ENCODE measurements at regions not wholly inside any gene's neighbourhood (a gene's known extent, or its start where the extent isn't known, plus 50 kb on each side); places are given as distances from the start of the nearest gene placed in this dataset.

DNA sequence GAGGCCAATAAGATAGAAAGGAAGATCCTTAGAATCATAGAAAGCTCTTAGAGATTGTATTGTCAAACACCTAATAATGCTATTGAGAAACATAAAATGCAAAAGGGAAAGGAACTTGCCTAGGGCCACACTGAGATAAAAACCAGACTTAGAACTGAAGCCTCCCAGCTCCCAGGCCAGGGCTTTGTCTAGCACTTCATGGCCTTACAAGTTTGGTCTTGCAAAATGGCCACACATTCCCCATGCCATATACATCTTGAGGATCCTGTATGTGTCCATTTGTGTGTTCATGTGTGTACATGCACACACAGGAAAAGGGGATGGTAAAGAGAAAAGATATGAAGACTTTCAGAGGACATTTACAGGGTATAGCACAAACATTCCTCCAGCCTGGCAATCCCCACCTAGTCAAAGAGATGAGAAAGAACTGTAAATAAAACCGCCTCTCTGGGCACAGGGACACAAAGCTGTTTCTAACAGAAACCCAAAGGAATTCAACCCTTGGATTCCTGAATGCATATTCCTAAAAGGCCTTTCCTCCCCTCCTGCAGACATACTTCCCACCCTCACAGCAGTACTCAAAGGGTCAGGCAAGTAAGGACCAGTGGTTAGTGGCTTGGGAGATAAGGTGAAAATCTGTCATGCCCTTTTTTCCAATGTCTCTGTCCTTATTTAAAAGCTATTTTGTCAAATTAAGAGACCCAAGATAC is 99.7 kb upstream of the KLHL29 start:
- no peak for DNase-seq

DNA sequence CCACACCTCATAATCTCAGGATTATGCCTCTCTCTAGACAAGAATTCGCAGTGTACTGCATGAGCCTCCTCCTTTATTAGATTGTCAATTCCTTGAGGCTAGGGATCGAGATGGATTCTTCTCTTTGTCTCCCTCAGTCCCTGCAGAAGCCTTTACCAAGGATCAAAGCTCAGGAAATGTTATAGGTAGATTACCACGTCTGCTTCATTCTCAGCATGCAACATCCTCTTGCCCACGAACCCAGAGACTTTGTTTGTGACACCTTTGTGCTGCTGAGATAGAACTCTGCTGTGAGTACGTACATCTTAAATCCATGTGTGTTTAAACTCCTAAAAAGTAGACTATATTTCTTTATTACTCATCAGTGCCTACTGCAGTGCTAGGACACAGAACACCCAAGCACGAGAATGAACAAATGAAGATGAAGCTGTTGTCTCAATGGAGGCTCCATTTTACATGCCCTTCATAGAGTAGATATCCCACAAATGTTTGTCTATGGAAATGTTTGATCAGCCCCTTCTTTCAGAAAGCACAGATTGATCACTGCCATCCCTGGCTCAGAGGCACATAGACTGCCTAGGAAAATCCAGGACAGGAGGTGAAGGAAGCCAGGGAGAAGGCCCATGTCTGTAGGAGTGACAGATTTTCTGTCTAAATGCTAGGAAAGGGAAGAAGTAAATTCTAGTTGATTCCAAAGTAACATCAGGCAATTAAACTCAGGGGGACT is 98.8 kb upstream of the KLHL29 start:
- DNase-seq: no peak

DNA sequence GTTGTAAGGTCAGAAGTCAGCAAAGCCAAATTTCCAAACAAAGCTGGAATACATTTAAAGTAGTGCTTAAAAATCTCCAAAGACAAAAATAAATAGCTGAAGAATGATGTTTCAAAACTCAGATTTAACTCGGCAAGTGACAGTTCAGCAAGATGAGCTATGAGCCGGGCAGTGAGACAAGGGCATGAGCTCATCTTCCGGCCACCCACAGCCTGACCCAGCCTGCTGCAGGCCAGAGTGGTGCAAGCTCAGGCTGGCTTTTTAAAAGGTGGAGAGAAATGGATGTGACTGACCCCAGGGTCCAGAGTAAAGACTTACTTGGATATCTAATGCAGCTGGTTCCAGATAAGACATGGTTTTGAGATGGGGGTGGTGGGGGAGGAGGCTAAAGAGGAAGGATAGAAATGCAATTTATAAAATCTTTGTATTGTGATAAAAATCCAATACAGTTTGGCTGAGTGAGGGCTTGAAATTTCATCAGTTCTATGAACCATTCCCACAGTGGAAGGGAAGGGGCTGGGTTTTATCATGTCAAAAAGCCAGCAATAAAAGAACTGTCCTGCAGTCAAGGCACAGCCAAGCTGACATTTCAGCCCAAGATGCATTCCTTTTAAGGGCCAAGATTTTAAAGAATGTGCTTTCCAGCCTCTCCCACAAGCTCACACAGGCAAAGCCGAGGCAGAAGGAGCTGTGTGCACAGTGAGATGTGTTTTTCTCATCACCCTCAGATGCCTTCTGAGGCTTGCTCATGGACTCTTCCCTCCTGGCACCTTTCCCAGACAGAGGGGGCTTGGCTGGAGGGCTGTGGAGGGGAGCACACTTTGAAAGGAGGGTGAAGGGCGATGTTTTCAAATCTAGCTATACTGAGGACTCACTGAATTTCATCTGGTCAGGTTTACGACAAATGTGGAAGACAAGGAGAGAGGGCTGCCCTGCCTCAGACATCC is 97.9 kb upstream of the KLHL29 start:
- DNase-seq: peak; percentile 85

DNA sequence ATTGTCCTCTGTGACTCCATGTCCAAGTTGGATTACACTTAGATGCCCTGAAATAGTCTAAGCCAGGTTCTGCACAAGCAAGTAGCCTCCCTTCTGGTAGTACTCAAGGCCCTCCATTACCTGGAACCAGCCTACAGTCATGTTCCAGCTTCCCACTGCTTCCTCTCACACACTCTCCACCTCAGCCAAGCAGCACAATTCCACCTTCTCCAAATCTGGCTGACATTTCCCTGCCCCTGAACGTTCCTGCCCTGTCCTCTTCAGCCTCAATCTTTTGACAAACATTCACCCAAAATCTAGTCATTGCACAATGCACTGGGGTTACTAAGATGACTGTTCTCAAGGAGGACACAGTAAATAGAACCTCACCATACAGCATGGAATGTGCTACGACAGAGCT is 95.3 kb upstream of the KLHL29 start:
- no peak for DNase-seq

DNA sequence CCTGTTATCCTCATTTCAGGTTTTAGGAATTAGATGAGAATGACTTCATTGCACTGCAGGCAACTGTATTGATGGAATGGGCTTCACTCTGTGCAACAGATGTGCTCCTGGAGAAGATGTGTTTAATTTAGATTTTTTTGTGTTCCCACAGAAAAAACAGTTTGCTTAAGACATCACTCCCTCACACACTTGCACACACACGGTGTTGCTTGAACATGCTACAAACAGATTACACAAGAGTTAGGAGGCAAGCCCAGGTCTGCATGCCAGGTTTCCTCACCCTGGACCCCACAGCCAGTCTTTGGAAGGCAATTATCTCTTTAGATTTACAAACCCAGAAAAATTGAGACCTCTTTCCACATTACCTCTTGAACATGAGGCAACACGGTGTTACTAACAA is 93.7 kb upstream of the KLHL29 start:
- peak; percentile 28 for DNase-seq

DNA sequence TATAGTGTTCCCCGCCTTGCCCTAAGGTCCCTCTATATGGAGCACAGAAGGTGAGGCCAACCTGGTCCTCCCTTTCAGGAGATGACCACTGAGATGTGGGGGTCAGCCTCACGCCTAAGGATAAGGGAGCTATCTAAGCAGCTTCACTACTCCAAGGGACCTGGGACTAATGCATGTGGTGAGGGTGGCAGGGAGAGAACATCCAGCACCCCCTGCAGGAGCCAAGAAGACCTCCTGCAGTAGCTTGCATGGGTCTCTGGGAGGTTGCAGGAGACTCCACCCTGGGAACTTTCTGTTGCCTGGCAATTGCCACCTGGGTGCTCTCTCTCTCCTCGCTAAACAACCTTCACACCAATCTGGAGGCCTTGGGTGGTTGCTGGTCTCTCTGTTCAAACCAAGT is 93.0 kb upstream of the KLHL29 start:
- DNase-seq: no peak

DNA sequence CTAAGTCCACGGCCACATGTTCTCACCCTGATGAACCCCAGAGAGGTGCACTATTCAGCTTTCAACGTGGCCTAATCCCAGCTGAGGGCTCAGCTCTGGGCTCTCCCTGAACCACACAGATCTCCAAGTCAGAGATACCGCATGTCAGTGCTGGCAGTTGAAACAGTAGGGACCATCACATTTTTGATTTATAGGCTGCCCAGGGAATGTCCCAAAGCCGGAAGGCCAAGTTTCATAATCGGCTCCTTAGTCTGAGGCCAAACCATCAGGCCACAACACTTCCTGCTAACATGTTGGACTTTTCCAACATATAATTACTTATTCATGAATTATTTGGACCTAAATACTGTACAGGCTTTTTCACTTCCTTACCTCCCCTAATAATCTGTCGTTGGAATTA is 91.9 kb upstream of the KLHL29 start:
- DNase-seq: no peak

DNA sequence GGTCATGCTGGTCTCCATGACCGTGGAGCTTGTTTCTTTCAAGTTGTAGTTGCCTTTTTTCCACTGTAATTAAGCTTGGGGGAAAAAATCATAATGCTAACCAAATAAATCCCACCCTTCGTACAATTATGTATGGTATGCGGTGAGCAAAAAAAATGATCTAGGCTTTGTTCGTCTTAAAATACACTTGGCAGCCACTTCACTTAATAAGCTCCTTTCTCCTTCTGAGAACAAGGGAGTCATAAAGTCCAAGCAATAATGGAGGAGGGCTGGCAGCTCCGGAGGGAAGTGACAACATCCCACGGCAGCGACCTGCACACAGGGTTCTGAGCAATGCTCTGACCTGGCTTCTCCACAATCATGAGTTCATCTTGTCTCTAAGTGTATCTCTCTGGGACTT is 91.2 kb upstream of the KLHL29 start:
- DNase-seq: no peak

DNA sequence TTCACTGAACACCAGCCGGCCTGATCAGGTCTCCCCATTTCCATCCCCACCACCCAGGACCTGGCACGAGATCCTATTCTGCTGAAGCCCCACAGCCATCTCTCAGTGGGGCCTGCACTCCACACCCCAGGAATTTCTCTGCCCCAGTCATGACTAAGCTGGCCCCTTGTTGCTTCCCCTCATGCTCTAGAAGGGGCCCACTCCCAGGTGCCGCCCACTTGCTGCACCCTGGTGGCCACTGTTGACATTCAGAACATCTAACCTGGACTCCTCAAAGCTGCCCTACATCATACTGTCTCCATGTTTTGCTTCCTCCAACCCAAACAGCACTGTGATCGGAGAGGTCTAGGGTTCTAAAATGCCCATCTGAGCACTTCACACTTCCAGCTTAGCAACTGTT is 90.7 kb upstream of the KLHL29 start:
- no peak for DNase-seq

DNA sequence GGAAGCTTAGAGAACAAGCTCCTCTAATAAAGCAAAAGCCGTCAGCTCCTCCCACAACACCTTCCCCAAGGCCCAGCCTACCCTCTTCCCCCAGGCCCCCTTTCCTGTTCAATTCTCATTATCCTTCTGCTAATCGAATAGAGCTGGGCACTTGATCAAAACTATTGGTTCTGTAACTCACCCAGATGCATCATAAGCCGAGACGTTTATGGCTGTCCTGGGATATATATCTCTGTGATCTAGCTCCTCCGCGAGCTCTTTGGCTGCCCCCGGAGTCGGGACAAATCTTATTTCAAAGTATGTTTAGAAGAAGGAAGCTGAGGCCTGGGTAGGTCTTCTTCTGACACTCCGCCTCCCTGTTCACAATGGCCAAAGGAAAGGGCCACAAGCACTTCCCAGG is 88.3 kb upstream of the KLHL29 start:
- DNase-seq: no peak

DNA sequence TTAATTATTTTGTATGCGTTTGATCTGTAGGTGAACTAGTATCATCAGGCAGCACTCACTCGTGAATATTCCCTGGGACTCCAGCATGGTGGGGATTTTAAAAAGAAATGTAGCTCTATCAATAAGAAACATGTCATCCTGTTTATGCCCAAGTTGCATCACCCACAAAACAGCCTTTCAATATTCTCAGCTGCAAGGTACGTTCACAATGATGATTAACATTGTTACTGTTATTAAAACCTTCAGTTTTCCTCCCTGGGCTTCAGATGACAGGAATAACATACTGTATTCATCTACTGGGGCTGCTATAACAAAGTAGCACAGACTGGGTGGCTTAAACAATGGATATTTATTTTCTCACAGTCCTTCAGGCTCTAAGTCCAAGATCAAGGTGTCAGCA is 87.9 kb upstream of the KLHL29 start:
- no peak for DNase-seq

DNA sequence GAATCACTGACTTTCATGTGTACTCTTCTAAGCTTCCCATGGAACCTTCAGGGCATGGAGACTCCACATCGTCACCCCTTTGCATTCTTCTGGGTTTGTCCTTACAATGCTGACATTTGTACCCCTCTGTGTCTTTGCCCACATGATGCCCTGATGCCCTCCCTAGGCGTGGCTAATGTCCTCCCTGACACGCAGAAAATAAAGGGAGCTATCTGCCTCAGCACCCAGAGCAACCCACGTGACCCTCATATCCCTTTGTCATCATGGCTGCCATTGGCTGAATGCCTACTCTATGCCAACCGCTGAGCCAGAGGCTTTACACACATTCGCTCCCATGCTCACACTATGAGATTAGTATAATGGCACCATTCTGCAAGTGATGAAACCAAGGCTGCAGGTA is 86.4 kb upstream of the KLHL29 start:
- no peak for DNase-seq

DNA sequence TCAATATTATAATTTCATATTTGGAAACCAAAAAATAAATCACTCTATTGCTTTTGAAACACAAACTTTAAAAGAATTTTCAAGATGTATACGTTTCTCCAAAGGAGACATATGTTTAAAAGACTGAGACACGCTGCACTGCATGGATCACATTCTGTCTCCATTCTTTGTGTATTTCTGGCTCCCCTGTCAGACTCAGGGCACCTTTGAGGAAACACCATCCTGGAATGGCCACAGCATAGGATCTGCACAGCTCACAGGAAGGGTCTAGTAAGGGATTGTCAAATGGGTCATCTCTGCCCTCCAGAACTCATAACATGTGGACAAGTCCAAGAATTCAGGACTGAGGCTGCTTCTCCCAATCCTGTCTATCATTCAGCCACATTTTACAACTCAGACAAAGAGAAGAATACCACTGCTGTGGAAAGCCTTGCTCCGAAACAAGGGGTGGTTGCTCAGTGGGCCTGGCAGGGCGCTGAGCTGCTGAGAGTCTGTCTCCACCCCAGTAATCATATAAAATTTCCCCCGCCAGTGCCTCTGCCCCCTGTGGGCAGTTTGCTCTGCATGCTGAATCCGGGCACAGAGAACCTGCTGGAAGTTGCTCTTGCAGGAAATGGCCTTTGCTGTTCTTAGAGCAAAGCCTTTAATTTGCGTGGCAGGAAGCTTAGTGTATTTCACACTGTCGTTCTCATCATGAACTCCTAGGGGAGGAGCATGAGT is 85.3 kb upstream of the KLHL29 start:
- DNase-seq: no peak

DNA sequence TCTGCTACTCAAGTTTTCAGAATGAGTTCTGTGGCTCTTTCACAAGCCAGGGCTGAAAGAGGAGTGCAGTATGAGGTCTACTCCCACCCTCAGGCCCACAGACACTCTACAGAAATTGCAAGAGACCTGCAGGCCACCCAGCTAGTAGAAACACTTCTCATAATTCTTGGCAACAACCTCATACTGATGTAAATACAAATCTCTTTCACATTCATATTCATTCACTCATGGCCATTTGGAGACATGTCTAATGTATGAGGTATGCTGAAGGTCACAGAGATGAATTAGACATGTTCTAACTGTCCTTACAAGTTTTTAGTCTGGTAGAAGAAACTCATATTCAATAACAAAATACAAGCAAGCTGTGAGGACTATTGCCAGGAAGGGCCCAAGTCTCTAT is 83.8 kb upstream of the KLHL29 start:
- DNase-seq: no peak

DNA sequence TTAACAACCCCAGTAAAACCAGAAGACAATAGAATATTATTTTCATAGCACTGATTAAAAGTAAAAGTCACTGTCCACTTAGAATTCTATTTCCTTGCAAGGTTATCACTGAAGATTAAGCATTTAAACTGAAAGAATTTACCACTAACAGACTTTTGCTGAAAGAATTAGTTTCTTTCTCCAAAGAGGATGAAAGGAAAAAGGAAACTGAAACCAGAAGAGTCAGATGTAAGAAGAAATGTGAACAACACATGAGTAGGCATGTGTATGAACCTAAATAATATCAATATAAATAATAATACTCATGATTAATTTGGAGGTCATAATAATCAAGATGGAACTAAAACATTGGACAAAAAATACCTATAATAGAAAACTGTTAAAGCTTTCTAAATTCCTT is 82.4 kb upstream of the KLHL29 start:
- no peak for DNase-seq

DNA sequence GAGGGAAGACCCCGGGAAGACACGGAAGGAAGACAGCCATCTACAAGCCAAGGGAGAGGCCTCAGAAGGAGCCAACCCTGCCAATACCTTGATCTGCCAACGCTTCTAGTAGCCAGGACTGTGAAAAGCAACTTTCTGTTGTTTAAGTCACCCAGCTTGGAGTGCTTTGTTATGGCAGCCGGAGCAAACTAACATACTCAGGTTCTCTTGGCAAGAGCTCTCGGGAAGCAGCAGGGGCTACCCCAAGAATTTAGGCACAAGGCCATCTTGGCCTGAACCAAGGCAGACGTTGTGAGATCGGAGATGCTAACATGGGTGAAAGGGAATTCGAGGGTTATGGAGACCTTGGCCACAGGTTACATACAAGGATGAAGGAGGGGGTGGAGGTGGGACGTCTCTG is 78.6 kb upstream of the KLHL29 start:
- DNase-seq: no peak

DNA sequence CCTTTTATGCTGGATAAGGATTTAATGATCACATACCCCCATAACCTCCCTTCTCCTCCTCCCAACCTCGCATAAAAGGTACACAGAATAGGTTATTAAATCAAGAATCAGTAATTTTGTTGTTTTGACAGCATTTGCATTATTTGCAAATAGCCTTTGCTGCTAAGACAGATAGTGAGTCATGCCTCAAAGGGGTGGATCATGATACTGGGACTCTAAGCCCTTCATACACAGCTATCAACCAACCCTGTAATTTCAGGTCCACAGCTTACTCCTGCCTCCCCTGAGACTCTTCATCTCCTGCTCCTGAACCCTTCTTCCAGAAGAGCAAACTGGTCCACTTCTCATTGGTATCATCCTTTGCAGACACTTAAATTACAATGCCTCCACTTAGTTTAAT is 73.8 kb upstream of the KLHL29 start:
- DNase-seq: no peak

DNA sequence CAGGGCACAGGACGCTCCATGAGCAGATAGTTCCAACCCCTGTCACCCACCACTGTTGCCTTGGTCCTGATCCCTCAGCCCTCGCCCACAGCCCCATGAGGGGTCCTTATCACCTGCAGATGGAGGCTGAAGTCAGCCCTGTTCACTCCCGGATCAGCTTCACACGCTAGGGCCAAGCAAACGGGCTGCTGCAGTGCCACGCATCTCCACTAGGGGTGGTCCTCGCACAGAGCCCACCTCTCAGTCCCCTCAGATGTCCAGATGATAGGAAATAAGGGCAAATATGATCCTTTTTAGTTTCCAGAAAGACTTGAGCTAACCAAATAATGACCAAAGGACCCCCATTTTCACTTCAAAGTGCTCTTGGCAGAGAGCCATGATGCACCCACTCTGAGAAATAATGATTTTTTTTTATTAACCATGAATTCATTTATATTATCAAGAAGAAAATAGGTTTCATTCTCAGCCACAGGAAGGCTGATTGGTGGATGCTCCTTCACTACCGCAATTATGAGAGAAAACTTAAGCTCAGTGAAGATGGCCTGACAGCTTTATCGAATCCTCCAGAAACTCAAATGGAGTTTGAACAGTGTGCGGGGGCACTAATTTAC is 71.9 kb upstream of the KLHL29 start:
- DNase-seq: no peak

DNA sequence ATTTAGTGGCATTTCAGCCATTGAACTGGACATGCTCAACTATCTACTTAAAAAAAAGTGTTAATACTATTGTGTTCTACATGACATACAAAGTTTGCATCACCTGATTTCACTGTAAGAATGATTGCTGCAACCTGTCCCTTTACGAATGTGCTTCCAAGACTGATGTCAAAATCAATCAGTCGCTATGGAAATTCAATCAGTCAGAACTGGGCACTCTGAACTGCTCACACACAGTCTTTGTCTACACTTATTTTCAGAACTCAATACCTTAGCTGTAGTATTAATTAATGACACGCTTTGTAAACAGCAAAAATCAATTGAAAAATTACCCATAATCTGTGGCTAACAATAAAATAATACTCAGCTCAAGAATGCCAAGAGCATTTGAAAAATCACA is 70.3 kb upstream of the KLHL29 start:
- no peak for DNase-seq

DNA sequence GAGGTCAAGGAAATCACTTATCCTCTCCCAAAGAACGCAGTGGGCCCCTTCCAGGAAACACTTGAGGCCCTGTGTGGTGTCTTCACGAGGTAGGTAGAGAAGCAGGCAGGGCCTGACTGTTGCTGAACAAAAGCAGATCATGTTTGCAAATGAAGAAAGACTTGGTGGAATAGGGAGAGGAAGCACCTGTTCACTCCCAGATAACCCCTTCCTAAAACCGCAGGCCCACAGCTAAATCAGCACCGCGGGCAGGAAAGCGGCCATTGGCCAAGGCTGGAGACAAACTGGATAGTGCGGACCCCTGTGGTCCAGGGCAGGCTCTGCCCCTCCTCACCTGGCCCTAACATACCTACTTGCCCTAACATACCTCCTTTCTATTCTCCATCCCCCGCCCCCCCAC is 64.9 kb upstream of the KLHL29 start:
- DNase-seq: no peak

DNA sequence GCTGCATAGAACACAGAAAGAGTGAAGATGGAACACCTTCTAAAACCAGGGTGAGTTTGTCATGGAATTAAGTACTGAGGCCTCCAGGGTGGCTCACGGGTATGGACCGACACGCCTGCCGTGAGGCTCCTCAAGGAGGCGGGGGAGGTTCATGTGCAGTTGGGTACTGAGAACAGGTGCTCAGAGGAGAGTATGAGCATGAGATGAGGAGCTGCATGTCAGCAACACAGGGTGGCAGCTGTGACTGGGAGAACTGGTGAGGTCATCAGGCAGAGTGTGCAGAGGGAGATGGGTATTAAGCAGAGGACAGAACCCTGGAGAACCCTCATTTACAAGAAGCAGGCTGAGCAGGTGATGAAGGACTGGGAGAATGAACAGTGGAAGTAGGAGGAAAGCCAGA is 63.2 kb upstream of the KLHL29 start:
- no peak for DNase-seq

DNA sequence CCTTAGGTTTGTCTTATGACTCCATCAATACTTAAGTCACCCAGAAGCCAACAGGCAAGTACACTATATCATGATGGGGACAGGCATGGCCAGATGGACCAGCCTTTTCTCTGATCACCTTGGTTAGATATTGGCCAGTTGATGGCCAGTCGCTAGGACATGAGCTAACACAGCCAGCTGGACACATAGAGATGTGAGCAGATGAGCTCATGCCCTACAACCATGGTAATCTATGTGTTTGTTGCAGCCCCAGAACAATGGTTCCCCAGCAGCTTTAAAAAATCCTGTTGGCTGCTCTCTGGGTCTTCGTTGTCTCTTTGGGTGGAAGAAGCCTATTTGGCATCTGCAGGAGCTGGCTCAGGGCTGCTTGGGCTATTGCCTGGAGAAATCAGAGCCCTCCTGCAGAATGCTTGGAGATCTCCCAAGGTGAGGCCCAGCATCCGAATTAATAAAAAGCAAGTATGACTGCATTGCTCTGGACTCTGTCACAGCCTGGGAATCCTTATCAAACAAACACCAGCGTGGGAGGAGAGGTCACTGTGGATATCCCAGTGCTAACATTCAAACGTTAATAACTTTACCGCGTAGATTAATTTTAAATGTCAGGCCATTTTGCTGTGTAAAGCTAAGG is 62.3 kb upstream of the KLHL29 start:
- DNase-seq: no peak
